ENCODE measurements at regions not wholly inside any gene's neighbourhood (a gene's known extent, or its start where the extent isn't known, plus 50 kb on each side); places are given as distances from the start of the nearest gene placed in this dataset.

DNA sequence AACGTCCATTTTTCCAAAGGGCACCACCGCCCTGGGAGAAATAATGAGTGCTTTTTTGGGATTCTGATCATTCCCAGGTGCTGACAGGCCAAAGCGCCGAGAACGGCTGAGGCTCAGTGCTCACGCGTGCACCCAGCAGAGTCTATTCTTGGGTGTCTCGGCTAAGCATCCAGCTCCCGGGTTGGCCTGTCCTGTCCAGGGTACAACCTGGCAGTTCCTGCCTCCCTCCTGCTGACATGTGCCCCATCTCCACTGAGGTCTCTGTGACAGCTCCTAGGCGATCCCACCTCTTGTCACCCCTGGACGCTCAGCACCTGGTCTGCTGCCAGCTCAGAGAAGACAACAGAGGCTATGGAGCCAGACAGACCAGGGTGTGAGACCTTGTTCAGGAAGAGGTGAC is 684.5 kb downstream of the PTPRU start:
- TF ChIP-seq, protein P1, sequence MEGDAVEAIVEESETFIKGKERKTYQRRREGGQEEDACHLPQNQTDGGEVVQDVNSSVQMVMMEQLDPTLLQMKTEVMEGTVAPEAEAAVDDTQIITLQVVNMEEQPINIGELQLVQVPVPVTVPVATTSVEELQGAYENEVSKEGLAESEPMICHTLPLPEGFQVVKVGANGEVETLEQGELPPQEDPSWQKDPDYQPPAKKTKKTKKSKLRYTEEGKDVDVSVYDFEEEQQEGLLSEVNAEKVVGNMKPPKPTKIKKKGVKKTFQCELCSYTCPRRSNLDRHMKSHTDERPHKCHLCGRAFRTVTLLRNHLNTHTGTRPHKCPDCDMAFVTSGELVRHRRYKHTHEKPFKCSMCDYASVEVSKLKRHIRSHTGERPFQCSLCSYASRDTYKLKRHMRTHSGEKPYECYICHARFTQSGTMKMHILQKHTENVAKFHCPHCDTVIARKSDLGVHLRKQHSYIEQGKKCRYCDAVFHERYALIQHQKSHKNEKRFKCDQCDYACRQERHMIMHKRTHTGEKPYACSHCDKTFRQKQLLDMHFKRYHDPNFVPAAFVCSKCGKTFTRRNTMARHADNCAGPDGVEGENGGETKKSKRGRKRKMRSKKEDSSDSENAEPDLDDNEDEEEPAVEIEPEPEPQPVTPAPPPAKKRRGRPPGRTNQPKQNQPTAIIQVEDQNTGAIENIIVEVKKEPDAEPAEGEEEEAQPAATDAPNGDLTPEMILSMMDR (IDR thresholded peaks at IDR 0.05): no peak
- no peak for TF ChIP-seq EP300 (IDR thresholded peaks at IDR 0.05)
- no peak for TF ChIP-seq POLR2A (IDR thresholded peaks at IDR 0.05; ENCODE audit: low read depth)
- no peak for TF ChIP-seq POLR2AphosphoS5 (IDR thresholded peaks at IDR 0.05)

All from esophagus muscularis mucosa (tissue), 4 donors.